Tibial nerve (tissue), 4 donors: ENCODE measurements at regions not wholly inside any gene's neighbourhood (a gene's known extent, or its start where the extent isn't known, plus 50 kb on each side); places are given as distances from the start of the nearest gene placed in this dataset.

Experiments used
- CTCF ChIP-seq, 5 experiments: fragments of 200-600 bp in 3 of 5; fragments of 450-650 bp in 2 of 5; sonication (generic) in 3 of 5; IDR thresholded peaks; one replicate each; pipeline ENCODE4 v1.5.1; 2016 to 2019; ENCODE audit warnings: antibody characterized with exemption in 5 of 5, mild to moderate bottlenecking in 3 of 5, moderate library complexity in 2 of 5
- EP300 ChIP-seq, 2 donors: sonication (generic); formaldehyde crosslinking; IDR thresholded peaks; one replicate each; pipeline ENCODE4 v1.6.1; 2017; ENCODE audit warnings: antibody characterized with exemption in 2 of 2, mild to moderate bottlenecking in 1 of 2
- POLR2A ChIP-seq, 2 donors: fragments of 450-650 bp; IDR thresholded peaks; one replicate each; pipeline ENCODE4 v1.6.1; 2017; ENCODE audit warnings: antibody characterized with exemption in 2 of 2, mild to moderate bottlenecking in 2 of 2, moderate library complexity in 2 of 2

- TF ChIP-seq CTCF (IDR thresholded peaks at IDR 0.05) (no peak), POLR2A (IDR thresholded peaks at IDR 0.05) (no peak), EP300 (IDR thresholded peaks at IDR 0.05) (no peak)
Observed at GRCh38 chr6:81480139-81480538, 272.3 kb downstream of the TENT5A start.
